ENCODE measurements at regions not wholly inside any gene's neighbourhood (a gene's known extent, or its start where the extent isn't known, plus 50 kb on each side); places are given as distances from the start of the nearest gene placed in this dataset.

- H3K27me3 ChIP-seq = no peaks in the 10 kb centered on the region
- H3K36me3 ChIP-seq = no peaks in the 10 kb centered on the region
- ATAC-seq = no peak
- TF ChIP-seq EP300 (IDR thresholded peaks at IDR 0.05) (no peak), CTCF (IDR thresholded peaks at IDR 0.05) (no peak), POLR2AphosphoS5 (IDR thresholded peaks at IDR 0.05) (no peak), POLR2A (IDR thresholded peaks at IDR 0.05) (no peak)
- WGBS, 2 donors (ENCODE audit: low coverage in 1 of 2) = 70 to 73% methylated on average over 2 to 3 of the region's 3 CpGs
- H3K4me1 ChIP-seq = no peaks in the 10 kb centered on the region
- H3K4me3 ChIP-seq = no peak overlapping the region
- no peaks in the 10 kb centered on the region for H3K9me3 ChIP-seq
- no peak overlapping the region for H3K27ac ChIP-seq
Observed at GRCh38 chr17:55969562-55970324, 183.5 kb upstream of the ANKFN1 start.

GRCh38 chr17:55978578-55978977, 174.7 kb upstream of the ANKFN1 start:
- Histone ChIP-seq H3K4me3 (no peak overlapping the region), H3K9me3 (no peaks in the 10 kb centered on the region), H3K27ac (no peak overlapping the region), H3K36me3 (no peaks in the 10 kb centered on the region), H3K27me3 (no peaks in the 10 kb centered on the region), H3K4me1 (no peaks in the 10 kb centered on the region)
- no peak for TF ChIP-seq EP300 (IDR thresholded peaks at IDR 0.05)
- 100% methylated on average over 1 of the region's 1 CpG; no CpG with 5 or more reads in 1 of the 2 donors for whole genome bisulfite sequencing, 2 donors (ENCODE audit: low coverage in 1 of 2)
- no peak for ATAC-seq

- H3K27me3 ChIP-seq = no peaks in the 10 kb centered on the region
- no peak for TF ChIP-seq EP300 (IDR thresholded peaks at IDR 0.05)
- H3K36me3 ChIP-seq = no peaks in the 10 kb centered on the region
- no peak for ATAC-seq
- H3K9me3 ChIP-seq = no peaks in the 10 kb centered on the region
- no peak overlapping the region for H3K4me3 ChIP-seq
- no peaks in the 10 kb centered on the region for H3K4me1 ChIP-seq
- 68 to 88% methylated on average over 3 of the region's 3 CpGs for WGBS, 2 donors (ENCODE audit: low coverage in 1 of 2)
- no peak overlapping the region for H3K27ac ChIP-seq
Observed at GRCh38 chr17:55983096-55983495, 170.2 kb upstream of the ANKFN1 start.

- H3K27ac ChIP-seq = no peak overlapping the region
- H3K4me3 ChIP-seq = no peak overlapping the region
- ATAC-seq = no peak
- no peaks in the 10 kb centered on the region for H3K36me3 ChIP-seq
- TF ChIP-seq CTCF (IDR thresholded peaks at IDR 0.05) (no peak), POLR2A (IDR thresholded peaks at IDR 0.05) (no peak), POLR2AphosphoS5 (IDR thresholded peaks at IDR 0.05) (no peak), EP300 (IDR thresholded peaks at IDR 0.05) (no peak)
- no peaks in the 10 kb centered on the region for H3K27me3 ChIP-seq
- WGBS, 2 donors (ENCODE audit: low coverage in 1 of 2) = 76 to 80% methylated on average over 3 to 4 of the region's 4 CpGs
- H3K4me1 ChIP-seq = no peaks in the 10 kb centered on the region
- H3K9me3 ChIP-seq = no peaks in the 10 kb centered on the region
Observed at GRCh38 chr17:55986817-55987216, 166.5 kb upstream of the ANKFN1 start.

- H3K9me3 ChIP-seq = peaks cover 0 to 8% (median 0%) of the 10 kb centered on the region in 3 donors
- 70 to 73% methylated on average over 3 of the region's 3 CpGs for WGBS, 2 donors (ENCODE audit: low coverage in 1 of 2)
- TF ChIP-seq EP300 (IDR thresholded peaks at IDR 0.05) (no peak), POLR2A (IDR thresholded peaks at IDR 0.05) (no peak), POLR2AphosphoS5 (IDR thresholded peaks at IDR 0.05) (no peak), CTCF (IDR thresholded peaks at IDR 0.05) (no peak)
- H3K36me3 ChIP-seq = no peaks in the 10 kb centered on the region
- H3K4me1 ChIP-seq = no peaks in the 10 kb centered on the region
- H3K4me3 ChIP-seq = no peak overlapping the region
- ATAC-seq = no peak
- no peaks in the 10 kb centered on the region for H3K27me3 ChIP-seq
- no peak overlapping the region for H3K27ac ChIP-seq
Observed at GRCh38 chr17:55988861-55989260, 164.4 kb upstream of the ANKFN1 start.

GRCh38 chr17:55990332-55991006, 162.8 kb upstream of the ANKFN1 start:
- no peak for TF ChIP-seq POLR2A (IDR thresholded peaks at IDR 0.05)
- no peak for TF ChIP-seq CTCF (IDR thresholded peaks at IDR 0.05)
- no peak for TF ChIP-seq EP300 (IDR thresholded peaks at IDR 0.05)
- no peak for TF ChIP-seq POLR2AphosphoS5 (IDR thresholded peaks at IDR 0.05)
- peaks cover 0 to 8% (median 0%) of the 10 kb centered on the region in 3 donors for H3K9me3 ChIP-seq
- no peaks in the 10 kb centered on the region for H3K36me3 ChIP-seq
- no peak overlapping the region for H3K27ac ChIP-seq
- H3K4me3 ChIP-seq = no peak overlapping the region
- no peak for ATAC-seq
- no peaks in the 10 kb centered on the region for H3K4me1 ChIP-seq
- no peaks in the 10 kb centered on the region for H3K27me3 ChIP-seq
- 8 to 17% methylated on average over 2 to 7 of the region's 10 CpGs for WGBS, 2 donors (ENCODE audit: low coverage in 1 of 2)
